ENCODE measurements at regions not wholly inside any gene's neighbourhood (a gene's known extent, or its start where the extent isn't known, plus 50 kb on each side); places are given as distances from the start of the nearest gene placed in this dataset.
A peak's percentile ranks its signal among the peaks of the same experiment; 100 is the strongest.
"Not testable (repeated sequence)": the region's sequence is repeated elsewhere in the genome, so short reads cannot be mapped to it uniquely, and the experiment has no call there.

DNA sequence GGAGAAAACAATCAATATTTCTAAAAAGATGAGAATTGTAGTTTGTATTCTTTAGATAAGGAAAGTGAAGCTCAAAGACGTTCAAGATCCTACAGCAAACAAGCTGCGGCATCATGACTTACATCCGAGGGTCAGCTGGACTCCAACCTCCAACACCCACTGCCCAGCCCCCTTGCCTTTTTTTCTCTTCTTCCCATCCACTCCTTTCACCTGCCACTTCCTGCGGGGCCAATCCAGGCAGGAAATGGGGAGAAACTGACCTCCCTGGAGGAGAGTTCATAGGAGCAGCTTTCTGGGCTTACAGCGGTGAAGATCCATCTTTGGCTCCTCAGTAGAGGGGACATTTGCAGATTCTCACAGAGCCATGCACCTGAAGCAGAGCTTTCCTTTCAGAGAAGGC, 361.5 kb downstream of the PTPRU start:
- no peak for DNase-seq

GRCh38 chr1:29593601-29594382, 357.5 kb downstream of the PTPRU start:
- no peak for DNase-seq

GRCh38 chr1:29592731-29593130, 356.4 kb downstream of the PTPRU start:
- no peak for DNase-seq

DNA sequence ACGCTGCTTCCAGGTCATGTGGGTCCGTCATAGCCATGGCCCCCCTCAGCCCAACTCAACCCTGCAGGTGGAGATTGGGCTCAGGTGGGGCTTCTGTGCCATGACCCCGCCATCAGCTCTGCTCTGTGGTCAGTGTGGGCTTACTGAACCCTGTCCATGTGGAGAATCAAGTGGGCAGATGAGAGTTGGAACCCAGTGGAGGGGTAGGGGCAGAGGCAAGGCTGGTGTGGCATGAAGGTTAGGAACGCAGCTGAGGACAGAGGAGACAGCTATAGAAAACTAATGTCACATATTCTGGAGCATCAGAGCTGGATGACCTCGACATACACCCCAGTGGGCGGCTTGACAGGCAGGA, 355.9 kb downstream of the PTPRU start:
- DNase-seq, result no peak

GRCh38 chr1:29591601-29592260, 355.4 kb downstream of the PTPRU start:
- DNase-seq, result no peak

DNA sequence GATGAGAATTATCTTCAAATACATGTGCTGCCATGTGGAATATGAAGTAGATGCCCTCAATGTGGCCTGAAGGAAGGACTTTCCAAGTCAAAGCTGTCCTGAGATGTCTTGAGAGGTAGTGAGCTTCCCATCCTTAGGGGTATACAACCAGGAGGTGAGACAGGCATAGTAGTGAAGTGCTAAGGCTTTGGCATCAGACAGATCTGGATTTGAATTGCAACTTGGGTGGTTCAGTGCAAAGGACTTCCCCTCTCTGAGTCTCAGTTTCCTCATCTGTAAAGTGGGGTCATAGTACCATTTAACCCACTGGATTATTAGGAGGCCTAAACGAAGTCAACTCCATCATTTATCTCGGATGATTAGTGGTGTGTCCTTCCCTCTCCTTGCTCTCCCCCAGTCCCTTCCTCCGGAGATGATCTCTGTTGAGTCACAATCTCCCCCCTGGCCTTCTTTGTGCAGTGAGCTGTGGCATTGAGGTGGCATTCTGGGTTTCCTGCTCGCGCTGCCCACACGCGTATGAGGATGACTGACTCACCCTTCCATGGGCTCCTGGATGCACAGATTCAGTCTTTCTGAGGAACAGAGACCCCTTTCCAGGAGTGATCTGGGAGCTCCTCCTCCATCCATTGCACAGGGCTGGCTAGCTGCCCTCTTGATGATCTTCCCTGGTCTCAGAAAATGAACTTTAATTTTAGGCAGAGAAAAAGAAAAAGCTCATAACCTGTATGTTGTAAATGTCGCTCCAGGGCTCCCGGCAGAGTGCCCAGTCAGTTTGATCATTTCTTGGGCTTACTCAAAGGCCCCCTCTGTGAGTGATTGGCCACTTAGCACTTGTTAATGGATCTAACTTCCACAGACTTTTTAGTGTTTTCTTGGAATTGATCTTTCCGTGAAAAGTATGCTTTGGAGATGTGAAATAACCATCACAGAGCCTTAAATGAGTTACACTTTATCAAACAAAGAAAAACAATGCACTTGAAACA, 354.6 kb downstream of the PTPRU start:
- DNase-seq, result no peak

- DNase-seq, result not testable (repeated sequence)
Observed at GRCh38 chr1:29589716-29590115, 353.4 kb downstream of the PTPRU start.

DNA sequence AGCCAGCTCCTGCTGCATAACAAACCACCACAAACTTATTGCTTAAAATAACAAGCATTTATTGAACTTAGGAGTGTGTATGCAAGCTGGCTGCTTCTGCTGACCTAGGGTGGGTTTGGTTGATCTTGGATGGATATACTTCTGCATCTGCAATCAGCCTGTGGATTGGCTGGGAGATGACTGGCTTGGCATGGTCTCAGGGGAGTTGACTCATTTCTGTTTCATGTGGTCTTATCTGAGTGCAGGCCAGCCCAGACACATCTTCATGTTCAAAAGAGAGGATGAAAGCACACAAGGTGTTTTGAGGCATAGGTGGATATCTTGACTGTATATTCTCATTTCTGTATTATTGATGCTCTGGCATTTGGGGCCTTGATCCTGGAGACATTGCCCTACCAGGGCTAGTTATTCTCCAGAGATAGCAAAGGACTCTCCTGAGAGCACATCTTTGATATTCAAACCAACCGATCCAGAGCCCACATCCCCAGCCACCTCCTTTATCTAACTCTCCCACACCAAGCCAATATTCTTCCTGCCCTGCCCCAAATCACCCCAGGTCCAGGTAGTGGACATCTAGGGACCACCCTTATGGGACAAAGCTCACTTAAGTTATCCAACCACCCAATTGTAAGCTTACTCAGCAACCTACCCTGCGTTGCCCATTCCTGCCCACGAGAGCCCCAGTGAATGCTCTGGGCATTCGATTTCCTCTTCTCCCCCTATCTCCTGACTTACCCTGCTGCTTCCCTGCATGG, 350.8 kb downstream of the PTPRU start:
- no peak for DNase-seq

DNA sequence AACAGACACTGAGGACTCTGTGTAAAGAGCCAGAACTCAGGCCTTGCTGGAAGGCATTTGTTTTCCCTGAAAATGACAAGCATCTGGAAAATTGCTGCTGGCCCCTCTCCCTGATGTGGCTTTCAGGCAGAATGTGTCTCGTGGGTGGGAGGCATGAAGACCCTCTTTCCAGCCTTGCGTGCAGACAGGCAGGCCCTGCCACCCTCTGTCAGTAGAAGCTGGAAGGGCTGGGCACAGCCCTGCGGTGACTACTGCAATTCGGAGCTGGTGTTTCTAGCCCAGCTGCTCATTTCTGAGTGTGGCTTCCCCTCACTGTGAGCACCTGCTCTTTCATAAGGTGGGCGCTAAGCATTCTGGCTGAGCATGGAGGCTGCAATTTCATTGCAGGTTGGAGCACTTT, 349.9 kb downstream of the PTPRU start:
- DNase-seq, result no peak

- no peak for DNase-seq
Observed at GRCh38 chr1:29585656-29586055, 349.3 kb downstream of the PTPRU start.

- DNase-seq, result no peak
Observed at GRCh38 chr1:29585201-29585600, 348.9 kb downstream of the PTPRU start.

GRCh38 chr1:29584776-29585175, 348.5 kb downstream of the PTPRU start:
- no peak for DNase-seq

DNA sequence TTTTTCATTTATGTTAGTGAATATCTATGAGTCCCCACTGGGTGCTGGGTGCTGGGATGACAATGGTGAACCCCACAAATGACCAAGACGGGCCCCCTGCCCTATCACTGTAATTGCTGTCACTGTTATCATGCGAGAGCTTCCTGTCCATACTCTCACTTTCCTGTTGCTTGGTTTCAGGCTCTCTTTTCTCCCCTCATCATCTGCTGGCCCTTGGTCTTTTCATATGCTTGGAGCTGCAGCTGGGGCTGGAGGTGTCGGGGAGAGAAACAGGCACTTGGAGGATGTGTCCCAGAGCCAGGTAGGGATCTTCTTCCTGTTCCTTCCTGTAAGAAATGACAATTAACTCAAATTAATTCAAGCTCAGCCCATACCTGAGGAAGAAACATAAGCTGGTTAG, 348.0 kb downstream of the PTPRU start:
- DNase-seq, result no peak

DNA sequence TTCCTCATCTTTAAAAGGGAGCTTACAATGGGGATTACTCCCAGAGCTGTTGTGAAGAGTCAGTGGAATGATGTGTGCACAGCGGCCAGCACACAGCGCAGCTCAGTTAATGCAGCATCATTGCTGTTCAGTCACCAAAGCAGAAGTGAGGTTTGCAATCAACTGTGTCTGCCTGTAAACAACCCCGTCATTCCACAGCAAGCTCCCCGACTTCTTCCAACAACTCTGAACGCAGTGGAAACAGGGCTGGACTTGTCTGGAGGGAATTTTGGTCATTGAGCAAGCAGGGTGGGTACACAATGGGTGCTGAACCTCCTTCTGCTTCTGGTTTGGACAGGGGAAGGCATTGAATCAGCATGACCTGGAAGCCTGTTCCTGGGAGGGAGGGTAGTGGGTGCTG, 347.4 kb downstream of the PTPRU start:
- no peak for DNase-seq

DNA sequence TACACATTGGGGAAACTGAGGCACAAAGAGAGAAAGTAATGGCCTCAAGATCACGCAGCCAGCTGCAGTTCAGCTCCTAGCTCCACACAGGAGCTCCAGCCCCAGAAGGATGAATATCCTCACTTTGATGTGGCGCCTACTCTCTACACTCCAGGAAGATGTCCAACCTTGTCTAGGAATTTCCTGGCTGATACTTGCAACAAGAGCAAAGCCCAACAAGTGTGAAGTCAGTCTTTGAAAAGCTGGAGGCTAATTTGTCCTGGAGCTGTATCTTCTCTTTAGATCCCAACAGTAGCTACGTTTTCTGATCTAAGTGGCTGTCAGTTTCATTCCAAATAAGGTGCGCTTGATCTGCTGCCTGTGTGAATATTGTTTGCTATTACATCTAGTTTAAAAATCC, 344.9 kb downstream of the PTPRU start:
- DNase-seq, result peak in 1 of 3 donors; percentile 10

DNA sequence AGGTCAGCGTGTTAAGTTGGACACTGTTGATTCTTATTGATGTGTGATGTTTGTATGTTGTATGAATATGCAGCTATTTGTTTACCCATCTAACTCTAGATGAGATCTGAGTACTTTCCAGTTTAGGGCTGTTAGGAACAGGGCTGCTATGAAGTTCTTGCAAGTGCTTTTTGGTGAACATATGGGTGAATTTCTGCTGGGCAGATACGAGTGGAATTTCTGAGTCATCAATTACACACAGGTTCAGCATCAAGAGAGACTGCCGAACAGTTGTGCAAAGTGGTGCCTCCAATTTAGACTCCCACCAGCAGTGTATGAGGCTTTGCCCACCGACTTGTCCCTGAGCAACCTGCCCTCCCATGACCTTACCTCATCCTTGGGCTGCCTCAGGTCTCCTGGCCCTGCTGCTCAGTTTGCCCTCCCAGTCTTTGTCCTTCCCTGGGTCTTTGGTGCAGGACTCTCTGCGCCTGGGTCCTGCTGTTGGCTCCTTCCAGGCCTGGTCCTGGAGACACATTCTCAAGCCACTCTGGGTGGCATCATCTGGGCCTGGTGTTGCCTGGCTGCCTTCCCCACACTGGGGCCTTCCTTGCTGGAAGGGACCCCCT, 343.6 kb downstream of the PTPRU start:
- DNase-seq, result peak in 2 of 3 donors; percentile 4 to 24

DNA sequence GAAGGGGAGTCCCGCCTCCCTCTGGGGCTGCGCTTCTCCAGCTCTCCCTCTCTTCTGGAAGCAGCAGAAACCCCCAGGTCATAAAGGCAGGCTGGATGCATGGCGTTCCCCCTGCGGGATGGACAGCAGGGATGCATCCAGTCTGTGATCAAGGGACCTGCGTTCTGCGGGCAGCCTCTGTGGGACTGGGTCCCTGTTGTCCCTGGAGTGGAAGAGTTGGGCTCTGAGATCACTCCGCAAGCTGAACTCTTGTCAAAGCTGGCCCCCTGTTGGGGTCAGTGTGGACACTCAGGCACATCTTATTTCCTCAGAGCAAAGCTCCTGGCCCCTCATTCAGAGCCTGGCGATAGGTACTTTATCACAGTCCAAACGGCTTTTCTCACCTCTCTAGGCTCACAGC, 341.2 kb downstream of the PTPRU start:
- DNase-seq, result no peak

DNA sequence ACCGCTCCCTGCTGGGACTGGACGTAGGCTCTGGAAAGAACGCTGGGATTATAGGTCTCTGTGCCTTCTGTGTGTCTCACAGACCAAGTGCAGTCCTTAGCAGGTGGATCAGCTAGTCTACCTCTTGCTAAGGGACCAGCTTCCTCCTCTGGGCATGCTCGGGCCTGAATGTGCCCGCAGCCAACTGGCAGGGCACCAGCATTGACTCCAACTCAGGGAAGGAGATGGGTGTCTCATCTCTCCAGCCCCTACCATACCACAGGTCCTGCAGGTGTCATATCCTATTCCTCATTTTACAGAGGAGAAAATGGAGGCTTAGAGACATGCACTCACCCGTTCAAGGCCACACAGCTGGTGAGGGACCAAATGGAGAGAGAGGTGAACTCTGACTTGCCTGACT, 340.2 kb downstream of the PTPRU start:
- no peak for DNase-seq

DNA sequence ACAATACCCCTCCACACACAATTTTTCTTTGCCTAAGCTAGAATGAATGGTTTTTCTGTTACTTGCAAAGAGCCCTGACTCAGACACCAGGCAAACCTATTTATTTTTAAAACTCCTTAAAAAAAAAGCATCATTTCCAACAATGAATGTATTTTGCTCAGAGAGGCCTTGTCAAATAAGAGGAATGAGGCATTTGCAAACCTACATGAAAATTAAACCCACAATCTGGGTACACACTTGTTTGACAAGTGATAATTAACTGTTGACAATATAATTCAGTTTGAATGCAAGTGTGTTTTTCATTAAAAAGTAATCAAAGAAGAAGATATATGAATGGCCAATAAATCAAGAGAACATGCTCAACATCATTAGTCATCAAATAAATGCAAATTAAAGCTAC, 339.5 kb downstream of the PTPRU start:
- DNase-seq, result no peak

DNA sequence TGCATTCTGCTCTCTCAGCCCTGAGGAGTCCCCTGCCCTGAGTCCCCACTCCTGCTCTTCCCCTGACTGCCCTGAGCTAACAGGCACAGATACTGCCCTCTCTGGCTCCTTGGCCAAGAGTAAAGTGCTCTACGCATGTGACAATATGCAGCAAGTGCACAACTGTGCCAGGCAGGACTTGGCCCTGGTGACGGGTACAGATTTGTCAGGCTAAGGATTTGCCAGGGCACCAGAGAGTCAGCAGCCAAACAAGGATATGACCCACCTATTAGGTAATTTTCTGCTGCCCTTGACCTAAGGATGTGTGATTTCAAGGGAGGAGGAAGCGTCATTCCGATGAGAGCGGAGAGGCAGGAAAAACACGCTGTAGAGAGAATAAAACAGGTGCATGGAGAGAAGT, 339.0 kb downstream of the PTPRU start:
- DNase-seq, result no peak

DNA sequence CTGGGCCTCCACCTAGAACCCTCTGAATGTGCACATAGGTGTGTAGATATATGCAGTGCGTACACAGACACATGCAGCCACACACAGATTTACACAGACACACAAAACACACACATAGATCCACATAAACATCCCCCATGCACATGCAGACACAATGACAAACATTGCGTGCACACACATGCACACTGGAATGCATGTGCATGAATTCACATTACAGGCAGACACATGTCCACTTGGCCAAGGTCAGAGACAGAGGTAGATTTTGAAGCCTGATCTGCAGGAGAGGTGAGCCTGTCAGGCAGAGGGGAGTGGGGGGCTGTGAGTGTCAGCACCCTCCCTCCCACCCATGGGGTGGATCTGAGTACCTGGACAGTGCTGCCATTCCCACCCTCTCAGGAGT, 338.5 kb downstream of the PTPRU start:
- no peak for DNase-seq
